Right lobe of liver (tissue), 6 donors: ENCODE measurements at regions not wholly inside any gene's neighbourhood (a gene's known extent, or its start where the extent isn't known, plus 50 kb on each side); places are given as distances from the start of the nearest gene placed in this dataset.
"Not testable (repeated sequence)": the region's sequence is repeated elsewhere in the genome, so short reads cannot be mapped to it uniquely, and the experiment has no call there.

ENCODE experiments used
- ATAC-seq, 4 donors: fragments of 200-7000 bp; cut with Tn5 transposase; one replicate each; pipeline ENCODE4 v1.9.1; 2020; ENCODE audit warnings: mild to moderate bottlenecking in 4 of 4, moderate library complexity in 4 of 4
- DNase-seq, 3 donors: peaks; one replicate each; pipeline ENCODE4 v3.0.0-alpha.2; 2020
- H3K27ac ChIP-seq, 3 donors: fragments of 200-600 bp; one replicate each; pipeline ENCODE4 v1.8.0; 2022
- H3K27me3 ChIP-seq, 2 donors: fragments of 200-600 bp; one replicate each; pipeline ENCODE4 v1.8.0; 2022
- H3K36me3 ChIP-seq, 4 donors: fragments of 200-600 bp; sonication (generic) in 1 of 4; one replicate each; pipeline versions ENCODE4 v1.5.1 to v1.8.0; 2017 to 2022; ENCODE audit warnings: control low read depth in 1 of 4
- H3K4me1 ChIP-seq, 4 donors: fragments of 200-600 bp; sonication (generic) in 1 of 4; one replicate each; pipeline versions ENCODE4 v1.5.1 to v1.8.0; 2017 to 2022; ENCODE audit warnings: control low read depth in 1 of 4
- H3K4me3 ChIP-seq, 3 donors: fragments of 200-600 bp; one replicate each; pipeline ENCODE4 v1.8.0; 2022
- H3K9me3 ChIP-seq, 4 donors: fragments of 200-600 bp; sonication (generic) in 1 of 4; one replicate each; pipeline versions ENCODE4 v1.5.1 to v1.8.0; 2017 to 2022; ENCODE audit warnings: control low read depth in 1 of 4
- CTCF ChIP-seq, 4 donors: fragments of 200-600 bp in 3 of 4; fragments of 450-650 bp in 1 of 4; IDR thresholded peaks; one replicate each; pipeline versions ENCODE4 v1.5.1 to v1.8.0; 2016 to 2022; ENCODE audit warnings: antibody characterized with exemption in 4 of 4, mild to moderate bottlenecking in 2 of 4
- POLR2A ChIP-seq: fragments of 450-650 bp; IDR thresholded peaks from one replicate; pipeline ENCODE4 v1.6.1; 2017; ENCODE audit warnings: antibody characterized with exemption, mild to moderate bottlenecking
- WGBS: methylation state at CpG from one replicate; pipeline ENCODE4 v1.1.6; 2018; ENCODE audit warnings: low coverage, low lambda C conversion rate; ENCODE audit not compliant: insufficient coverage; ENCODE audit errors: missing lambda C conversion rate; 5-methylcytosine and 5-hydroxymethylcytosine counted together
- intact Hi-C, 2 donors: fragments of 100-400 bp; cut with DNase I; formaldehyde crosslinking; loops; one replicate each; pipeline versions ENCODE4 v1.11.2 to v1.14.1; 2022
- donor health status: DM: no; HTN: yes; CAD: no.
- donor health status: DM: no; HTN: no; CAD: no.
- donor health status: DM: no; HTN: no; CAD: no.
- donor health status: DM: no; HTN: yes; CAD: no.
- donor health status: DM: no; HTN: yes; CAD: no.

GRCh38 chr7:121500360-121501058, 104.4 kb upstream of the FAM3C start:
- H3K36me3 ChIP-seq = no peaks in the 10 kb centered on the region
- H3K4me3 ChIP-seq = no peak overlapping the region
- DNase-seq (no peak), ATAC-seq (no peak)
- no peak overlapping the region for H3K27ac ChIP-seq
- WGBS = 80% methylated on average over 2 of the region's 2 CpGs
- no peaks in the 10 kb centered on the region for H3K27me3 ChIP-seq
- H3K4me1 ChIP-seq = no peaks in the 10 kb centered on the region
- intact Hi-C loops = no loop called here
- H3K9me3 ChIP-seq = peaks cover 0 to 5% (median 0%) of the 10 kb centered on the region in 4 donors
- TF ChIP-seq CTCF (IDR thresholded peaks at IDR 0.05) = no peak
- TF ChIP-seq POLR2A = no peak

- Histone ChIP-seq H3K9me3 (no peaks in the 10 kb centered on the region), H3K27me3 (no peaks in the 10 kb centered on the region), H3K27ac (no peak overlapping the region), H3K4me1 (no peaks in the 10 kb centered on the region), H3K4me3 (no peak overlapping the region), H3K36me3 (no peaks in the 10 kb centered on the region)
- DNase-seq (no peak), ATAC-seq (no peak)
- WGBS = 72% methylated on average over 4 of the region's 4 CpGs
- intact Hi-C loops = no loop called here
- TF ChIP-seq POLR2A = no peak
- TF ChIP-seq CTCF (IDR thresholded peaks at IDR 0.05) = no peak
Measured at GRCh38 chr7:121499624-121500023, 103.5 kb upstream of the FAM3C start.

- Histone ChIP-seq H3K4me3 (no peak overlapping the region), H3K4me1 (no peaks in the 10 kb centered on the region), H3K9me3 (no peaks in the 10 kb centered on the region), H3K36me3 (no peaks in the 10 kb centered on the region), H3K27me3 (no peaks in the 10 kb centered on the region), H3K27ac (no peak overlapping the region)
- WGBS = 19% methylated on average over 1 of the region's 1 CpG
- DNase-seq = no peak
- intact Hi-C loops = no loop called here
- ATAC-seq = no peak
- no peak for TF ChIP-seq CTCF (IDR thresholded peaks at IDR 0.05)
- TF ChIP-seq POLR2A = no peak
Measured at GRCh38 chr7:121498816-121499215, 102.7 kb upstream of the FAM3C start.

GRCh38 chr7:121497545-121497944, 101.4 kb upstream of the FAM3C start:
- H3K36me3 ChIP-seq, H3K4me1 ChIP-seq, H3K9me3 ChIP-seq, H3K4me3 ChIP-seq, H3K27ac ChIP-seq, DNase-seq, intact Hi-C loops, H3K27me3 ChIP-seq, ATAC-seq: not testable (repeated sequence)
- 65% methylated on average over 4 of the region's 4 CpGs for WGBS

- no peak for DNase-seq
- H3K9me3 ChIP-seq = no peaks in the 10 kb centered on the region
- TF ChIP-seq CTCF (IDR thresholded peaks at IDR 0.05) (no peak), POLR2A (no peak)
- no peaks in the 10 kb centered on the region for H3K27me3 ChIP-seq
- ATAC-seq = no peak
- no peak overlapping the region for H3K27ac ChIP-seq
- no peak overlapping the region for H3K4me3 ChIP-seq
- intact Hi-C loops = no loop called here
- H3K4me1 ChIP-seq = no peaks in the 10 kb centered on the region
- H3K36me3 ChIP-seq = no peaks in the 10 kb centered on the region
Measured at GRCh38 chr7:121494516-121494915, 98.4 kb upstream of the FAM3C start.
